ENCODE measurements at regions not wholly inside any gene's neighbourhood (a gene's known extent, or its start where the extent isn't known, plus 50 kb on each side); places are given as distances from the start of the nearest gene placed in this dataset.

- no peak for TF ChIP-seq POLR2A (IDR thresholded peaks at IDR 0.05; ENCODE audit: extremely low read depth, insufficient read length)
- no peak for TF ChIP-seq MYC (IDR thresholded peaks at IDR 0.05; ENCODE audit: low read depth, low read length)
- no peak for TF ChIP-seq MAX (IDR thresholded peaks at IDR 0.05; ENCODE audit: low read depth, low read length)
- TF ChIP-seq CTCF (IDR thresholded peaks at IDR 0.05; ENCODE audit: low read depth, low read length): no peak
- no peak overlapping the region for H3K4me3 ChIP-seq (ENCODE audit: low read depth, low read length)
- DNase-seq (ENCODE audit: low read depth): no peak
Measured at GRCh38 chr12:94062194-94062593, 86.2 kb upstream of the PLXNC1 start.

GRCh38 chr12:94062796-94063635 is 85.4 kb upstream of the PLXNC1 start:
- no peak overlapping the region for H3K4me3 ChIP-seq (ENCODE audit: low read depth, low read length)
- no peak for DNase-seq (ENCODE audit: low read depth)
- no peak for TF ChIP-seq MAX (IDR thresholded peaks at IDR 0.05; ENCODE audit: low read depth, low read length)
- TF ChIP-seq MYC (IDR thresholded peaks at IDR 0.05; ENCODE audit: low read depth, low read length): no peak
- no peak for TF ChIP-seq POLR2A (IDR thresholded peaks at IDR 0.05; ENCODE audit: extremely low read depth, insufficient read length)
- TF ChIP-seq CTCF (IDR thresholded peaks at IDR 0.05; ENCODE audit: low read depth, low read length): no peak

- H3K4me3 ChIP-seq (ENCODE audit: low read depth, low read length): no peak overlapping the region
- DNase-seq (ENCODE audit: low read depth): no peak
- no peak for TF ChIP-seq MYC (IDR thresholded peaks at IDR 0.05; ENCODE audit: low read depth, low read length)
- TF ChIP-seq MAX (IDR thresholded peaks at IDR 0.05; ENCODE audit: low read depth, low read length): no peak
- TF ChIP-seq CTCF (IDR thresholded peaks at IDR 0.05; ENCODE audit: low read depth, low read length): no peak
- no peak for TF ChIP-seq POLR2A (IDR thresholded peaks at IDR 0.05; ENCODE audit: extremely low read depth, insufficient read length)
Measured at GRCh38 chr12:94070520-94070919, 77.9 kb upstream of the PLXNC1 start.

GRCh38 chr12:94071258-94071657 is 77.1 kb upstream of the PLXNC1 start:
- H3K4me3 ChIP-seq (ENCODE audit: low read depth, low read length): no peak overlapping the region
- no peak for DNase-seq (ENCODE audit: low read depth)
- TF ChIP-seq POLR2A (IDR thresholded peaks at IDR 0.05; ENCODE audit: extremely low read depth, insufficient read length): no peak
- no peak for TF ChIP-seq CTCF (IDR thresholded peaks at IDR 0.05; ENCODE audit: low read depth, low read length)
- TF ChIP-seq MYC (IDR thresholded peaks at IDR 0.05; ENCODE audit: low read depth, low read length): no peak
- TF ChIP-seq MAX (IDR thresholded peaks at IDR 0.05; ENCODE audit: low read depth, low read length): no peak

- H3K4me3 ChIP-seq (ENCODE audit: low read depth, low read length): no peak overlapping the region
- no peak for DNase-seq (ENCODE audit: low read depth)
- TF ChIP-seq MAX (IDR thresholded peaks at IDR 0.05; ENCODE audit: low read depth, low read length) (no peak), MYC (IDR thresholded peaks at IDR 0.05; ENCODE audit: low read depth, low read length) (no peak), CTCF (IDR thresholded peaks at IDR 0.05; ENCODE audit: low read depth, low read length) (no peak), POLR2A (IDR thresholded peaks at IDR 0.05; ENCODE audit: extremely low read depth, insufficient read length) (no peak)
Measured at GRCh38 chr12:94073441-94074051, 74.8 kb upstream of the PLXNC1 start.

Measured in NB4 (cell line).